Vagina (tissue), 2 donors: ENCODE measurements at regions not wholly inside any gene's neighbourhood (a gene's known extent, or its start where the extent isn't known, plus 50 kb on each side); places are given as distances from the start of the nearest gene placed in this dataset.

ENCODE experiments used
- POLR2A ChIP-seq, 2 donors: fragments of 450-650 bp; IDR thresholded peaks; one replicate each; pipeline ENCODE4 v1.6.1; 2017; ENCODE audit warnings: antibody characterized with exemption in 2 of 2, mild to moderate bottlenecking in 2 of 2, moderate library complexity in 2 of 2
- POLR2AphosphoS5 ChIP-seq, 2 donors: sonication (generic); formaldehyde crosslinking; IDR thresholded peaks; one replicate each; pipeline ENCODE4 v1.9.0; 2017; ENCODE audit warnings: antibody characterized with exemption in 2 of 2, mild to moderate bottlenecking in 2 of 2, low read depth in 1 of 2; ENCODE audit not compliant: insufficient read depth in 1 of 2
- TF ChIP-seq, protein P1 (sequence below), 3 experiments: fragments of 450-650 bp in 2 of 3; fragments of 200-600 bp in 1 of 3; sonication (generic) in 1 of 3; IDR thresholded peaks; one replicate each; pipeline ENCODE4 v1.5.1; 2017 to 2019; ENCODE audit warnings: antibody characterized with exemption in 3 of 3, mild to moderate bottlenecking in 2 of 3, moderate library complexity in 2 of 3

DNA sequence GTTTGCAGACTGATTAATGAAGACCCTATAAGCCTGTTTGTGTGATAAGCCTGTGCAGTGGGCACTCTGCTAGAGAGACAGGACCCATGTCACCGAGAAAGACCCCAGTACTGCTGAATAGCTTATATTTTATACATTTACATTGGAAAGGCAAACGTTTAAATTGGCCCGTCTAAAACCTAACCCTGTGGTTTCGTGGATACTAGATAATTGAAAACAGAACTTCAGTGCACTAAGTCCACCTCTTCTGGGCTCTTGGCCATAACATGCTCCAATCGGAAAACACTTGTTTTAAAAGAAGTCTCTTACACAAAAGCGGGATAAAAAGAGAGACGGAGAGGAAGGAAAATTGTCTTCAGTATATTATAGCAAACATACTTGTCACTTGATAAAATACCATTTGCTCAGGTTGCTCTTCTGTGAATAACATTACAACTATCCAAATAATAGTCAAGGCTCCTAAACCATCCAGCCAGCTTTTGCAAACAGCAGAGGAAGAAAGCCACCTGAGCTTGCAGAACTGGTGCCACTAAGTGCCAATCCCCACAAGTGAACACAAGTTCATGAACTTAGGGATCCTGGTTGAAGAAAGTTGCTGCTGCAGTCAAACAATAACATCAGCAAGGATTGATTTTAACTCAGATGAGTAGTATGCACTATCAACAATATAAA, 218.4 kb upstream of the FN1 start:
- TF ChIP-seq POLR2A (IDR thresholded peaks at IDR 0.05), result no peak
- TF ChIP-seq POLR2AphosphoS5 (IDR thresholded peaks at IDR 0.05; ENCODE audit: insufficient read depth in 1 of 2, low read depth in 1 of 2), result no peak
- TF ChIP-seq, protein P1, sequence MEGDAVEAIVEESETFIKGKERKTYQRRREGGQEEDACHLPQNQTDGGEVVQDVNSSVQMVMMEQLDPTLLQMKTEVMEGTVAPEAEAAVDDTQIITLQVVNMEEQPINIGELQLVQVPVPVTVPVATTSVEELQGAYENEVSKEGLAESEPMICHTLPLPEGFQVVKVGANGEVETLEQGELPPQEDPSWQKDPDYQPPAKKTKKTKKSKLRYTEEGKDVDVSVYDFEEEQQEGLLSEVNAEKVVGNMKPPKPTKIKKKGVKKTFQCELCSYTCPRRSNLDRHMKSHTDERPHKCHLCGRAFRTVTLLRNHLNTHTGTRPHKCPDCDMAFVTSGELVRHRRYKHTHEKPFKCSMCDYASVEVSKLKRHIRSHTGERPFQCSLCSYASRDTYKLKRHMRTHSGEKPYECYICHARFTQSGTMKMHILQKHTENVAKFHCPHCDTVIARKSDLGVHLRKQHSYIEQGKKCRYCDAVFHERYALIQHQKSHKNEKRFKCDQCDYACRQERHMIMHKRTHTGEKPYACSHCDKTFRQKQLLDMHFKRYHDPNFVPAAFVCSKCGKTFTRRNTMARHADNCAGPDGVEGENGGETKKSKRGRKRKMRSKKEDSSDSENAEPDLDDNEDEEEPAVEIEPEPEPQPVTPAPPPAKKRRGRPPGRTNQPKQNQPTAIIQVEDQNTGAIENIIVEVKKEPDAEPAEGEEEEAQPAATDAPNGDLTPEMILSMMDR (IDR thresholded peaks at IDR 0.05), result no peak
